ENCODE measurements at regions not wholly inside any gene's neighbourhood (a gene's known extent, or its start where the extent isn't known, plus 50 kb on each side); places are given as distances from the start of the nearest gene placed in this dataset.

DNA sequence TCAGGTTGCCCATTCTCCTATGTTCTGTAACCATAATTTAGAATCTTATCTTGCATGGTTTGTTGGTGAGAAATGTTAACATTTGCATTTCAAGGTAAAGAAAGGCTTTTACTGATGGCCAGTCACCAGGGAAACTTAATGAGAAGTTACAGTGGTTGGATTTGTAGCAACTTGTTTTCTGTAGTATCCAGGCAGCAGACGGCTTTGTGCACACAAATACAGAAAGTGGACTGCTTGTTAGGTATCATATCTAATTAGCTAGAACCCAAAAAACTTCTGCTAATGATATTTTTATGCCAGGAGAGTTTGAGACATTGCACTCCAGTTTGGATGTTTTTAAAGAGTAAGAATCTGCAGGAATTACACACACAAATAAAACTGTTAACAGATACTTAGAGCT, 578.0 kb downstream of the DOK5 start:
- TF ChIP-seq, protein P1, sequence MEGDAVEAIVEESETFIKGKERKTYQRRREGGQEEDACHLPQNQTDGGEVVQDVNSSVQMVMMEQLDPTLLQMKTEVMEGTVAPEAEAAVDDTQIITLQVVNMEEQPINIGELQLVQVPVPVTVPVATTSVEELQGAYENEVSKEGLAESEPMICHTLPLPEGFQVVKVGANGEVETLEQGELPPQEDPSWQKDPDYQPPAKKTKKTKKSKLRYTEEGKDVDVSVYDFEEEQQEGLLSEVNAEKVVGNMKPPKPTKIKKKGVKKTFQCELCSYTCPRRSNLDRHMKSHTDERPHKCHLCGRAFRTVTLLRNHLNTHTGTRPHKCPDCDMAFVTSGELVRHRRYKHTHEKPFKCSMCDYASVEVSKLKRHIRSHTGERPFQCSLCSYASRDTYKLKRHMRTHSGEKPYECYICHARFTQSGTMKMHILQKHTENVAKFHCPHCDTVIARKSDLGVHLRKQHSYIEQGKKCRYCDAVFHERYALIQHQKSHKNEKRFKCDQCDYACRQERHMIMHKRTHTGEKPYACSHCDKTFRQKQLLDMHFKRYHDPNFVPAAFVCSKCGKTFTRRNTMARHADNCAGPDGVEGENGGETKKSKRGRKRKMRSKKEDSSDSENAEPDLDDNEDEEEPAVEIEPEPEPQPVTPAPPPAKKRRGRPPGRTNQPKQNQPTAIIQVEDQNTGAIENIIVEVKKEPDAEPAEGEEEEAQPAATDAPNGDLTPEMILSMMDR (IDR thresholded peaks at IDR 0.05): no peak
- TF ChIP-seq POLR2A (IDR thresholded peaks at IDR 0.05; ENCODE audit: low read depth): no peak
- TF ChIP-seq EP300 (IDR thresholded peaks at IDR 0.05): no peak
- TF ChIP-seq POLR2AphosphoS5 (IDR thresholded peaks at IDR 0.05): no peak

Data from esophagus muscularis mucosa (tissue), 4 donors.